ENCODE measurements at regions not wholly inside any gene's neighbourhood (a gene's known extent, or its start where the extent isn't known, plus 50 kb on each side); places are given as distances from the start of the nearest gene placed in this dataset.

DNA sequence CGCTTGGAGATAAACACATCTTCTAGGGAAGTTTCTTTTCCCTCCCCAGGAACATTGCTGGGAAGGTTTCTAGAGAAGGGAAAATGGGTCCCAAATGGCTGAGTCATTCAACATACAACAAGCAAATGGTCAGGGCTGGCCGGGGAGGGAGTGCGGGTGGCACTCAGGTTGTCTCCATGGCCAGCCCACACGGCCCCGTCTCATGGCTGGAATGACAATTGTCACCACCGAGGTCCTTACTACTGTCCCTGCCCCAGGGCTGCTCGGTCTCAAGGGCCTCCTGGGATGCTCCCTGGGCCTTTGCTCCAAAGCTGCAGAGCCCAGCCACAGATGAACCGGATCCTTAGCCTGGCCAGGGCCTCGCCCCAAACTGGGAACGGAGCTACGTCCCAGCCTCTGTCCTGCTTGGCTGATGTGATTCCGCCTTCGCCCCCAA lies 121.9 kb downstream of the FGF18 start:
- TF ChIP-seq, protein P1, sequence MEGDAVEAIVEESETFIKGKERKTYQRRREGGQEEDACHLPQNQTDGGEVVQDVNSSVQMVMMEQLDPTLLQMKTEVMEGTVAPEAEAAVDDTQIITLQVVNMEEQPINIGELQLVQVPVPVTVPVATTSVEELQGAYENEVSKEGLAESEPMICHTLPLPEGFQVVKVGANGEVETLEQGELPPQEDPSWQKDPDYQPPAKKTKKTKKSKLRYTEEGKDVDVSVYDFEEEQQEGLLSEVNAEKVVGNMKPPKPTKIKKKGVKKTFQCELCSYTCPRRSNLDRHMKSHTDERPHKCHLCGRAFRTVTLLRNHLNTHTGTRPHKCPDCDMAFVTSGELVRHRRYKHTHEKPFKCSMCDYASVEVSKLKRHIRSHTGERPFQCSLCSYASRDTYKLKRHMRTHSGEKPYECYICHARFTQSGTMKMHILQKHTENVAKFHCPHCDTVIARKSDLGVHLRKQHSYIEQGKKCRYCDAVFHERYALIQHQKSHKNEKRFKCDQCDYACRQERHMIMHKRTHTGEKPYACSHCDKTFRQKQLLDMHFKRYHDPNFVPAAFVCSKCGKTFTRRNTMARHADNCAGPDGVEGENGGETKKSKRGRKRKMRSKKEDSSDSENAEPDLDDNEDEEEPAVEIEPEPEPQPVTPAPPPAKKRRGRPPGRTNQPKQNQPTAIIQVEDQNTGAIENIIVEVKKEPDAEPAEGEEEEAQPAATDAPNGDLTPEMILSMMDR (IDR thresholded peaks at IDR 0.05 in 4 of 5, conservative IDR thresholded peaks at IDR 0.05 in 1 of 5), result no peak
- no peak for TF ChIP-seq POLR2A (IDR thresholded peaks at IDR 0.05)

All from gastrocnemius medialis (tissue), 4 donors.